ENCODE measurements at regions not wholly inside any gene's neighbourhood (a gene's known extent, or its start where the extent isn't known, plus 50 kb on each side); places are given as distances from the start of the nearest gene placed in this dataset.

- Mint-ChIP-seq H3K4me3 (no peak overlapping the region), H3K9me3 (no peaks in the 10 kb centered on the region), H3K36me3 (ENCODE audit: low read depth) (no peaks in the 10 kb centered on the region), H3K27me3 (ENCODE audit: low read depth) (no peaks in the 10 kb centered on the region), H3K27ac (no peak overlapping the region), H3K4me1 (no peaks in the 10 kb centered on the region)
- TF ChIP-seq, protein P1, sequence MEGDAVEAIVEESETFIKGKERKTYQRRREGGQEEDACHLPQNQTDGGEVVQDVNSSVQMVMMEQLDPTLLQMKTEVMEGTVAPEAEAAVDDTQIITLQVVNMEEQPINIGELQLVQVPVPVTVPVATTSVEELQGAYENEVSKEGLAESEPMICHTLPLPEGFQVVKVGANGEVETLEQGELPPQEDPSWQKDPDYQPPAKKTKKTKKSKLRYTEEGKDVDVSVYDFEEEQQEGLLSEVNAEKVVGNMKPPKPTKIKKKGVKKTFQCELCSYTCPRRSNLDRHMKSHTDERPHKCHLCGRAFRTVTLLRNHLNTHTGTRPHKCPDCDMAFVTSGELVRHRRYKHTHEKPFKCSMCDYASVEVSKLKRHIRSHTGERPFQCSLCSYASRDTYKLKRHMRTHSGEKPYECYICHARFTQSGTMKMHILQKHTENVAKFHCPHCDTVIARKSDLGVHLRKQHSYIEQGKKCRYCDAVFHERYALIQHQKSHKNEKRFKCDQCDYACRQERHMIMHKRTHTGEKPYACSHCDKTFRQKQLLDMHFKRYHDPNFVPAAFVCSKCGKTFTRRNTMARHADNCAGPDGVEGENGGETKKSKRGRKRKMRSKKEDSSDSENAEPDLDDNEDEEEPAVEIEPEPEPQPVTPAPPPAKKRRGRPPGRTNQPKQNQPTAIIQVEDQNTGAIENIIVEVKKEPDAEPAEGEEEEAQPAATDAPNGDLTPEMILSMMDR (IDR thresholded peaks at IDR 0.05; ENCODE audit: unreplicated experiment in 3 of 3): no peak
Observed at GRCh38 chr12:84785951-84786350, 126.6 kb downstream of the SLC6A15 start.

DNA sequence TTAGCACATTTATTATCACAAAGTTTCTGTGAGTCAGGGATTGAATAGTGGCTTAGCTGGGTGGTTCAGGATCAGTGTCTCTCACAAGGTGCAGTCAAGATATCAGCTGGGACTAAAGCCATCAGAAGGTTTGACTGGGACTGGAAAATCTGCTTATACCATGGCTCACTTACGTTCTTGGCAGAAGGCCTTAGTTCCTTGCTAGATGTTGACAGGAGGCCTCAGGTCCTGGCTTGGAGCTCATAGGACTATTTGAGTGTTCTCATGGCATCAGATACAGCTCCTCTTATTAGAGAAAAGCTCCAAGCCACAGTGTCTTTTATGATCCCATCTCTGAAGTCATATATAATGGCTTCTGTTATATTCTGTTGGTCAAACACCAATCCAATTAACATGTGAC is 127.3 kb downstream of the SLC6A15 start:
- Mint-ChIP-seq H3K4me1 (no peaks in the 10 kb centered on the region), H3K27ac (no peak overlapping the region), H3K36me3 (ENCODE audit: low read depth) (no peaks in the 10 kb centered on the region), H3K27me3 (ENCODE audit: low read depth) (no peaks in the 10 kb centered on the region), H3K9me3 (no peaks in the 10 kb centered on the region), H3K4me3 (no peak overlapping the region)
- TF ChIP-seq, protein P1 (IDR thresholded peaks at IDR 0.05; ENCODE audit: unreplicated experiment in 3 of 3): no peak

DNA sequence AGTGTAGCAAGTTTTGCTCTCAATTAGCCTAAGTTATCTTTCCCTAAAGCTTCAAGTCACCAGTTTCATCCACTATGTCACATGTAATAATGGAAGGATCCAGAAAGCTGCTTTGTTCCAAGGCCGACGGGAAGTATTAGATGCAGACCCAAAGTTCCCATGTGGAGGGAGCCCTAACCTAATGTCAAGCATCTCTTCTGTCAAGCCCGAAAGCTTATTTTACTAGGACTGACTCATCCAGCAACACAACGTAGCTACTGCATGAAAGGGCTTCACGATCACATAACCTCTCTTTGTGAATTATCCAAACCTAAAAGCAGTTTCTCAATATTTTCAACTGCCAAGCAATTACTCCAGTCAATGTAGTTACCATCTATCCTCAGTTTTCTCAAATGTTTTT is 133.4 kb downstream of the SLC6A15 start:
- TF ChIP-seq, protein P1 (IDR thresholded peaks at IDR 0.05; ENCODE audit: unreplicated experiment in 3 of 3): no peak
- Mint-ChIP-seq H3K27ac (no peak overlapping the region), H3K27me3 (ENCODE audit: low read depth) (no peaks in the 10 kb centered on the region), H3K4me1 (no peaks in the 10 kb centered on the region), H3K36me3 (ENCODE audit: low read depth) (no peaks in the 10 kb centered on the region), H3K9me3 (no peaks in the 10 kb centered on the region), H3K4me3 (no peak overlapping the region)

DNA sequence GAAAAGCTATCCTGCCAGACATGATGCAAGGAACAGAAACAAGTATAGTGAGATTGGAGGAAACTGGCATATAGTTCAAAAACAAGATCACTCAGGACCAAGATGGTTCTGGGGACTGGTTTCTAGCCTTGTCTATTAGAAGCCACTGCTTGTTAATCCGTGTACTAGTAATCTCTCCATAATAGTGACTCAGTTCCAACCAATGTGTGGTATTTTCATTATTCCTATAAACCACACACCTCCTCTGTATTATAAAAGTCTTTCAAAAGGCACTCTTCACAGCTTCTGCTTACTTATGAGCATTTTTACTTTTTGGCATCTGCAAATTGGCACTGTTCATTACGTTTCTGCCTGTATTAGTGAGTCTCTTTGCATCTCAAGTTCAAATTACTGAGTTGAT is 140.3 kb downstream of the SLC6A15 start:
- no peaks in the 10 kb centered on the region for H3K9me3 Mint-ChIP-seq
- H3K36me3 Mint-ChIP-seq (ENCODE audit: low read depth): no peaks in the 10 kb centered on the region
- H3K4me1 Mint-ChIP-seq: no peaks in the 10 kb centered on the region
- no peaks in the 10 kb centered on the region for H3K27me3 Mint-ChIP-seq (ENCODE audit: low read depth)
- TF ChIP-seq, protein P1 (IDR thresholded peaks at IDR 0.05; ENCODE audit: unreplicated experiment in 3 of 3): no peak
- no peak overlapping the region for H3K27ac Mint-ChIP-seq
- no peak overlapping the region for H3K4me3 Mint-ChIP-seq

- H3K4me3 Mint-ChIP-seq: no peak overlapping the region
- TF ChIP-seq, protein P1 (IDR thresholded peaks at IDR 0.05; ENCODE audit: unreplicated experiment in 3 of 3): no peak
- H3K27me3 Mint-ChIP-seq (ENCODE audit: low read depth): no peaks in the 10 kb centered on the region
- no peaks in the 10 kb centered on the region for H3K9me3 Mint-ChIP-seq
- H3K27ac Mint-ChIP-seq: peak overlapping the region in 2 of 3 experiments; percentile 4 to 37
- H3K36me3 Mint-ChIP-seq (ENCODE audit: low read depth): no peaks in the 10 kb centered on the region
- H3K4me1 Mint-ChIP-seq: no peaks in the 10 kb centered on the region
Observed at GRCh38 chr12:84767079-84767478, 145.5 kb downstream of the SLC6A15 start.

DNA sequence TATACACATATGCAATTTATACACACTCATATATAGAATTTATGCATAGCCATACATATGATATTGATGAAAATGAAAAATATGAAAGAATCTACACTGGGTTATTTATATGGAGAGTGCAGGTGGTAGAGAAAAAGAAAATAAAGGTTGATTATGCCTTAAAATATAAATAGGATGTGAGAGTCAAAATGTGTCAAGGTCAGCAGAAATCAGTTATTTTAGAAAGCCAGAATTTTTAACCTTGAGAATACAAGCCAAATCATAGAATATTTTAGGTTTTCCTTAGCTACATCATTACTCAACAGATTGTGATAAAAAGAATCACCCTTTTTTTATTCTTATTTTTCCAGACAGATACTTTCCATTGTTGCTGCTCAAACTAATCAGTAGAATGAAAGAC is 146.2 kb downstream of the SLC6A15 start:
- no peak overlapping the region for H3K27ac Mint-ChIP-seq
- no peaks in the 10 kb centered on the region for H3K36me3 Mint-ChIP-seq (ENCODE audit: low read depth)
- H3K4me1 Mint-ChIP-seq: no peaks in the 10 kb centered on the region
- no peaks in the 10 kb centered on the region for H3K9me3 Mint-ChIP-seq
- TF ChIP-seq, protein P1 (IDR thresholded peaks at IDR 0.05; ENCODE audit: unreplicated experiment in 3 of 3): no peak
- no peak overlapping the region for H3K4me3 Mint-ChIP-seq
- no peaks in the 10 kb centered on the region for H3K27me3 Mint-ChIP-seq (ENCODE audit: low read depth)
